Loucy (cell line): ENCODE measurements at regions not wholly inside any gene's neighbourhood (a gene's known extent, or its start where the extent isn't known, plus 50 kb on each side); places are given as distances from the start of the nearest gene placed in this dataset.

ENCODE experiments used
- H2AFZ ChIP-seq: fragments of 200-600 bp; sonication (generic); 2 replicates; pipeline ENCODE4 v1.6.0; 2016; ENCODE audit warnings: antibody characterized with exemption, mild to moderate bottlenecking, low read length, moderate library complexity
- H3F3A ChIP-seq: fragments of 200-600 bp; 2 replicates; pipeline ENCODE4 v1.6.0; 2016; ENCODE audit warnings: antibody characterized with exemption, low read depth, mild to moderate bottlenecking
- H3K27me3 ChIP-seq: fragments of 200-600 bp; sonication (generic); 2 replicates; pipeline ENCODE4 v1.6.1; 2014; ENCODE audit warnings: low read length, mild to moderate bottlenecking; ENCODE audit not compliant: insufficient read depth, poor library complexity, severe bottlenecking
- H3K36me3 ChIP-seq: fragments of 200-600 bp; sonication (generic); 2 replicates; pipeline ENCODE4 v1.6.1; 2016; ENCODE audit warnings: low read length; ENCODE audit not compliant: insufficient read depth
- H3K4me1 ChIP-seq: fragments of 200-600 bp; sonication (generic); 2 replicates; pipeline ENCODE4 v1.5.1; 2014; ENCODE audit warnings: low read length, mild to moderate bottlenecking; ENCODE audit not compliant: insufficient read depth, poor library complexity, severe bottlenecking
- H3K4me2 ChIP-seq: fragments of 200-600 bp; sonication (generic); 2 replicates; pipeline ENCODE4 v1.6.0; 2014; ENCODE audit warnings: antibody characterized with exemption, low read length, low read depth, mild to moderate bottlenecking; ENCODE audit not compliant: poor library complexity, severe bottlenecking
- H3K4me3 ChIP-seq: fragments of 200-600 bp; sonication (generic); 2 replicates; pipeline ENCODE4 v1.5.1; 2014; ENCODE audit warnings: low read length, mild to moderate bottlenecking, mixed read lengths; ENCODE audit not compliant: poor library complexity, severe bottlenecking
- H3K79me2 ChIP-seq: fragments of 200-600 bp; sonication (generic); 2 replicates; pipeline ENCODE4 v1.6.1; 2014; ENCODE audit warnings: low read length; ENCODE audit not compliant: insufficient read depth
- H3K9ac ChIP-seq: fragments of 200-600 bp; sonication (generic); 2 replicates; pipeline ENCODE4 v1.6.0; 2014; ENCODE audit warnings: mild to moderate bottlenecking, low read depth, low read length, moderate library complexity; ENCODE audit not compliant: poor library complexity, severe bottlenecking
- H3K9me2 ChIP-seq: fragments of 200-600 bp; sonication (generic); replicated peaks from 2 replicates; pipeline ENCODE4 v1.6.1; 2016; ENCODE audit warnings: low read depth, low read length, mixed read lengths
- H3K9me3 ChIP-seq: fragments of 200-600 bp; sonication (generic); 2 replicates; pipeline ENCODE4 v1.6.1; 2014; ENCODE audit warnings: mild to moderate bottlenecking, antibody characterized with exemption, low read length, low read depth; ENCODE audit not compliant: insufficient read depth
- H4K20me1 ChIP-seq: fragments of 200-600 bp; sonication (generic); 2 replicates; pipeline ENCODE4 v1.6.0; 2014; ENCODE audit warnings: antibody characterized with exemption, low read length, mild to moderate bottlenecking; ENCODE audit not compliant: insufficient read depth, poor library complexity, severe bottlenecking
- CTCF ChIP-seq: fragments of 200-600 bp; sonication (generic); conservative IDR thresholded peaks from 2 replicates; pipeline ENCODE4 v1.5.1; 2014; ENCODE audit warnings: mild to moderate bottlenecking, antibody characterized with exemption, low read length
- EZH2phosphoT487 ChIP-seq: fragments of 200-600 bp; IDR thresholded peaks from 2 replicates; pipeline ENCODE4 v1.6.1; 2018; ENCODE audit warnings: antibody characterized with exemption, mild to moderate bottlenecking, moderate library complexity, borderline replicate concordance

DNA sequence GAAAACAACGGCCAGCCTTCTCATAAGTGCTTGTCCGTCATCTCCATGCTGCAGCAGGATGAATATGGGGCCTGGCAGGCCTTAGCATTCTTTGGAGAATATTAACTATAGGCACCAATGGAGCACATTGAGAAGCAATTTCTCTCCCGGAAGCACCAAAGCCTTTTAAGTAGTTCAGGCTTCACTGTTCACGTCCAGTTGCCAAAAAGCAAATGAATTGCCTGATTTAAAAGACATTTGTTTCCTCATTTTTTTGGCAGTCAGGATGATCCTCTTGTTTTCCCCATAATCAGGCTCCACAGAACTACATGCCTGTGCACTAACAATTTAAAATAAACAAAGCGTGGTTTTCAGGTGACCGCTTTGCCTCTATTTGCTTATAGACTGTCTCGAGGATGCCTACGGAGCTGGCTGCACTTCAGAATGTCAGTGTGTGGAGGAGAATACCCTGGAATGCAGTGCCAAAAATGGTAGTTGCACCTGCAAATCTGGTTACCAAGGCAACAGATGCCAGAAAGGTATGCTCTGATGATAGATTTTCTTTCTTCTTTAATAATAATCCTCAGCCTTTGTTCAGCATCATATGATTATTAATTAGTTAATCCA, 725.2 kb upstream of the GOLIM4 start:
- Histone ChIP-seq H3F3A (no peaks in the 10 kb centered on the region), H3K4me3 (no peak overlapping the region), H3K4me1 (peaks cover 12% of the 10 kb centered on the region), H3K79me2 (no peaks in the 10 kb centered on the region), H3K36me3 (no peaks in the 10 kb centered on the region), H4K20me1 (no peaks in the 10 kb centered on the region), H3K9ac (no peak overlapping the region), H3K9me2 (no peaks in the 10 kb centered on the region), H3K9me3 (no peaks in the 10 kb centered on the region), H3K27me3 (peaks cover 3% of the 10 kb centered on the region), H2AFZ (no peak overlapping the region), H3K4me2 (no peak overlapping the region)
- no peak for TF ChIP-seq EZH2phosphoT487
- no peak for TF ChIP-seq CTCF

GRCh38 chr3:168817177-168817576, 721.5 kb upstream of the GOLIM4 start:
- no peaks in the 10 kb centered on the region for H3K9me2 ChIP-seq
- no peaks in the 10 kb centered on the region for H3K4me1 ChIP-seq
- no peaks in the 10 kb centered on the region for H3K36me3 ChIP-seq
- H2AFZ ChIP-seq = no peak overlapping the region
- H3K79me2 ChIP-seq = no peaks in the 10 kb centered on the region
- no peaks in the 10 kb centered on the region for H4K20me1 ChIP-seq
- no peak overlapping the region for H3K4me3 ChIP-seq
- H3K9me3 ChIP-seq = no peaks in the 10 kb centered on the region
- TF ChIP-seq EZH2phosphoT487 (no peak), CTCF (no peak)
- H3K9ac ChIP-seq = no peak overlapping the region
- peaks cover 3% of the 10 kb centered on the region for H3K27me3 ChIP-seq
- H3F3A ChIP-seq = no peaks in the 10 kb centered on the region
- H3K4me2 ChIP-seq = no peak overlapping the region

- Histone ChIP-seq H3K36me3 (no peaks in the 10 kb centered on the region), H3K27me3 (peaks cover 3% of the 10 kb centered on the region), H3K9ac (no peak overlapping the region), H4K20me1 (no peaks in the 10 kb centered on the region), H3K4me1 (no peaks in the 10 kb centered on the region), H3F3A (no peaks in the 10 kb centered on the region), H3K4me3 (no peak overlapping the region), H3K9me3 (no peaks in the 10 kb centered on the region), H3K4me2 (no peak overlapping the region), H3K9me2 (no peaks in the 10 kb centered on the region), H2AFZ (no peak overlapping the region), H3K79me2 (no peaks in the 10 kb centered on the region)
- TF ChIP-seq CTCF (no peak), EZH2phosphoT487 (no peak)
These were observed 720.2 kb upstream of the GOLIM4 start for GRCh38 chr3:168815946-168816345.
